ENCODE measurements at regions not wholly inside any gene's neighbourhood (a gene's known extent, or its start where the extent isn't known, plus 50 kb on each side); places are given as distances from the start of the nearest gene placed in this dataset.
"Not testable (repeated sequence)": the region's sequence is repeated elsewhere in the genome, so short reads cannot be mapped to it uniquely, and the experiment has no call there.

DNA sequence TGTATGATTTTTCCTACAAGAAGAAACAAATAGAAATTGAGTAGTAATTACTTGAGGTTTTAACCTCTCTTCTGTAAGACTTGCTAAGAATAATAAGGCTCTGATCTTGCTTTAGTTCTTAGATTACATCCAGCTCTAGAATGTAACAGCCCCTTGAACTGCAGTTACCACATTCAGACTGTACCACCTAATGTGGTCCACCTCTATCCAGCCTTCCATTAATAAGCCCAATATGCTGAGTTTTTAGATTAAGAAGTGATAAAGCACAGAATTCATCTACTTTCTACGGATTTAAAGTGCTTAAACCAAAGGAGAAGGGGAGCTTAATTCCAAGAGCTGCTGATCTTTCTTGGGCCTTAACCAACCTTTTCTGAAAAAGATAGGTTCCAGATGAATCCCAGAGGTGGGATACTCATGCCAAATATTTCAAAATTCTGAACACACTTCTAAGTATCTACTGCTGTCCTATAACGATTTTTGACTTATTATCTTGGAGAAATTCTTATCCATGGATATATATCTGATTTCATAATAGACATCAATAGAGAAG, 131.5 kb downstream of the ZNF608 start:
- no peak for DNase-seq

DNA sequence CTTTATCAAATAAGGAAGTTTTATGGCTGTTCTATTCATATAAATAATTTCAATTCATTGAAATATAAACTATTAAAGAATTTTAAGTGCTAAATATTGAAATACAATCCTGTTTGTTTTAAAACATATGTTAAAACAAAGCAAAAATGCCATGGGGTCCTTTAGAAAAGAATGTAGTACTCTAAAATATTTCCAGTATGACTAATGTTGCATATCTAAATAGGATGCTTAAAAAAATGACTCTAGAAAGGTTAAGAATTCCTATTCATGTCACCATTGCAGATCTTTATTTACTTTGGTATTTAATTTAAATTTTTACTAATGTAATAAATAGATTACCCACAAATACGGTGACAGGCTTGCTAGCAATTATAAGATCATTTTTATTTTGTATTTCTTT, 132.3 kb downstream of the ZNF608 start:
- no peak for DNase-seq

- DNase-seq = no peak
These were observed 133.0 kb downstream of the ZNF608 start for GRCh38 chr5:124613273-124613953.

DNA sequence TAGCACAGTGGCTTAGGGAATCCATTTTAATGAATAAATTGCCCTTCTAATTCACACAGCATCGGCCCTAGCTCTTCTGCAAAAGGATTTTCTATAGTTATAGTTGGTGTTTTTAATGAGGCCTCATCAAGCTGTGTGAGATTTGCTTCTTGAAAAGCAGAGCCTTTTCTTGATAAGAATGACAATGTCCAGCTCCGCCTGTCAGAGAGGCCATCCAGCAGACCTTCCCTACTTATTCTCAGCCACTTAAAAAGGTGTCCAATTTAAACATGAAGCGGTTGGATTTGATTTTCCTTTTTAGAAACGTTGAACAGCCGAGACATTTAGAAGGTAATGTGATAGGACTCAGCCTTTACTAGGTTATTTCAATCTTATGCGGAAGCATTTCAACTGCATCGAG, 134.4 kb downstream of the ZNF608 start:
- DNase-seq = no peak

- not testable (repeated sequence) for DNase-seq
These were observed 135.2 kb downstream of the ZNF608 start for GRCh38 chr5:124611262-124611661.

DNA sequence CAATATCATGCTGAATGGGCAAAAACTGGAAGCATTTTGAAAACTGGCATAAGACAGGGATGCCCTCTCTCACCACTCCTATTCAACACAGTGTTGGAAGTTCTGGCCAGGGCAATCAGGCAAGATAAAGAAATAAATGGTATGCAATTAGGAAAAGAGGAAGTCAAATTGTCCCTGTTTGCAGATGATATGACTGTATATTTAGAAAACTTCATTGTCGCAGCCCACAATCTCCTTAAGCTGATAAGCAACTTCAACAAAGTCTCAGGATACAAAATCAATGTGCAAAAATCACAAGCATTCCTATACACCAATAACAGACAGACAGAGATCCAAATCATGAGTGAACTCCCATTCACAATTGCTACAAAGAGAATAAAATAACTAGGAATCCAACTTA, 136.8 kb downstream of the ZNF608 start:
- not testable (repeated sequence) for DNase-seq

DNA sequence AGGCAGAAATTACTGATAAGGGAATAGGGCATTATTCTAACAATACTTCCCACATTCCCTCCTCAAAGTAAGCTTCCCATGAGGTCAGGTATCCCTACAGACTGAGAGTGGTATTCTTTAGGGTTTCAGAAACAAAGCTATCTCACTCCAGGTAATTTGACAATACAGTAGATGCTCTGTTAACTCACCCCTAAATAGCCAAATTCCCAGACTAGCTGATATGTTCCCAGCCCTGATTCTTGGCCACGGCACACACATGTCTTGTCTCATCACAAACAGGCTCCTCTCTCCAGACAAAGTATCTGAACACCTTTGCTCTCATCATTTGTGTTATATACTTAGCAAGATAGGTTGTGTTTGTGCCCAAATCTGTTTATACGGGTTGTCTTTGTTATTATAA, 139.9 kb downstream of the ZNF608 start:
- DNase-seq = no peak

- DNase-seq = no peak
These were observed 140.3 kb downstream of the ZNF608 start for GRCh38 chr5:124606093-124606492.

- no peak for DNase-seq
These were observed 140.9 kb downstream of the ZNF608 start for GRCh38 chr5:124605541-124605940.

DNA sequence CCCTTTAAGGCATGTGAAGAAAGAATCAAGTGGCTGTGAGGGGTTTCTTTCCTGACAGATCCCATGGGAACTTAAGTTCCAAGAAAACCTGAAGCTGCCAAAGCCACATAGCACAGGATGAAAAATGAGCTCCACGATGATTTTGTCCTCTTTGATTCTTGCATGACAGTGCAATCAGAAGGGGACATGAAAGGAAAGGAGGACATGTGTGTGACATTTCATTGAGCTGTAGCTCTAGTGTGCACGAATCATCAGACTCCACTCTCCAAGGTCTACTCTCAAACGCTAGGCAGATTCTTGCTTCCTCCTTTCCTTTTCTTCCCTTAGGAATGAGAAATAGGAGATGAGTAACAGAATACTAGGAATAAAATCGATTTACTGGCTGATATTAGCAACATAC, 142.0 kb downstream of the ZNF608 start:
- DNase-seq = no peak

GRCh38 chr5:124602925-124603650, 143.4 kb downstream of the ZNF608 start:
- DNase-seq = no peak

GRCh38 chr5:124599028-124599973, 147.1 kb downstream of the ZNF608 start:
- no peak for DNase-seq

GRCh38 chr5:124596595-124597421, 149.6 kb downstream of the ZNF608 start:
- DNase-seq = no peak

DNA sequence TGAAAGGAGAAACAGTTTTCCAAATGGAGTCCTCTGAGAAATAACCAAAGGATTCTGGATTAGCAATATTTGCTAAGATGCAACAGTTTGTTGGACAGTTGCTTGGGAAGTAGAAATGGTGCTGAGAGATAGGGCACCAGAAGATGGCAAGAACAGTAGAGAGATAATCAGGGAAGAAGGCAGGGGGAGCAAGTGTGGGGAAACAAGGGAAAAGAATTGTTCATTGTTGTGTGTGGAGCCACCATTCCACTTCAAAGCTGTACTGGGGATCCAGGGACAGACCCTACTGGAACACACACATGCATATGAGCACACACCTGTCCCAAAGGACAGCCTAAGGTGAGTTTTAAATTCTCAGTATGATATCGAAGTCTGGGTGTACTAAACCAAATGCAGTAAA, 152.5 kb downstream of the ZNF608 start:
- DNase-seq = no peak

GRCh38 chr5:124592891-124593290, 153.5 kb downstream of the ZNF608 start:
- no peak for DNase-seq

- DNase-seq = no peak
These were observed 154.9 kb downstream of the ZNF608 start for GRCh38 chr5:124591583-124591982.

DNA sequence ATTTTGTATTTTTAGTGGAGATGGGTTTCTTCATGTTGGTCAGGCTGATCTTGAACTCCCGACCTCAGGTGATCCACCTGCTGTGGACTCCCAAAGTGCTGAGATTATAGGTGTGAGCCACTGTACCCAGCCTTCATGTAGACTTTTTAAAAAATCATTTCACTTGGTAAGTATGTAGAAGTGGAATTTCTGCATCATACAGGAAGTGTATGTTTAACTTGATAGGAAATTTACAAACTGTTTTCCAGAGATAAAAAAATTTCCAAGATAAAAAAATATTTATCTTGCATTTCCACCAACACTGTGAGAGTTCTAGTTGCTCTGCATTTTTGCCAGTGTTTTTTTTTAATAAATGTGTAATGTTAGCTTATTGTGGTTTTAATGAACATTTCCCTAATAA, 155.8 kb downstream of the ZNF608 start:
- no peak for DNase-seq

GRCh38 chr5:124587280-124587679, 159.2 kb downstream of the ZNF608 start:
- no peak for DNase-seq

DNA sequence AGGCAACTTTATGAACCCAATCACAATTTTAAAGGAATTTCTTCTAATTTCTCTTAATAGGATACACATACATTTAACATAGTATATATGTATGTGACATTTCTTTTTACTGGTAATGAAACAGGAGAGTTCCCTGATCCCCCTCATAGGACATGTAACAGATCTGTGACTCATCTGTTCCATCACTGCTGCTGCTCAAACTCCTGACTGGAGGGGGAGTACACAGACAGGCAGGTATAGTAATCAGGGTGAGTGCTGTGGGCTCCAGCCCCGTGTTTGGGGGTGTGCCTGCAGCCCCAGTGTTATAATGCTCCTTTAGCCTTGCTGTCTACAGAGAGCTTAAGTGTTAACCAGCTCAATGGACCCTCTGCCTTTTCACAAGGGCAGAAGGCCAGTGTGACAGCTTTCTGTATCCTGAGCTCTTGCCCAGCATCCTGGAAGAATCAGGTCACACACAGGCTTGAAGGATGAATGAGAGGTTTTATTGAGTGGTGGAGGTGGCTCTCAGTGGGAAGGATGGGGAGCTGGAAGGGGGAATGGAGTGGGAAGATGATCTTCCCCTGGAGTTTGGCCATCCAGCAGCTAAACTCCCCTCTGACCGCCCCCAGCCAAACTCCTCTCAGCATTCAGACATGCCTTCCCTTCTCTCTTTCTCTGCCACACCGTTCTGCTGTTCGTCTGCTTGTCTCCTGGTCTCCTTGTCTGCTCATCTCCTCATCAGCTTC, 161.3 kb downstream of the ZNF608 start:
- no peak for DNase-seq

GRCh38 chr5:124583469-124584350, 162.7 kb downstream of the ZNF608 start:
- DNase-seq = no peak

GRCh38 chr5:124582561-124582840, 163.9 kb downstream of the ZNF608 start:
- no peak for DNase-seq

Measured in activated CD4-positive, alpha-beta T cell treated with anti-CD3 and anti-CD28 coated beads, Interleukin-2, amount 50 U/mL, for 1 hour (primary cell).